ENCODE measurements at regions not wholly inside any gene's neighbourhood (a gene's known extent, or its start where the extent isn't known, plus 50 kb on each side); places are given as distances from the start of the nearest gene placed in this dataset.

GRCh38 chr2:38129987-38130386 is 54.0 kb upstream of the CYP1B1 start:
- TF ChIP-seq EP300 (IDR thresholded peaks at IDR 0.05): no peak
- TF ChIP-seq POLR2A (IDR thresholded peaks at IDR 0.05): no peak
